Ovary (tissue), 3 donors: ENCODE measurements at regions not wholly inside any gene's neighbourhood (a gene's known extent, or its start where the extent isn't known, plus 50 kb on each side); places are given as distances from the start of the nearest gene placed in this dataset.

Experiments
- EP300 ChIP-seq: sonication (generic); formaldehyde crosslinking; IDR thresholded peaks from one replicate; pipeline ENCODE4 v1.6.1; 2017; ENCODE audit warnings: antibody characterized with exemption
- TF ChIP-seq, protein P1 (sequence below), 3 donors: fragments of 450-650 bp in 2 of 3; fragments of 200-600 bp in 1 of 3; IDR thresholded peaks; one replicate each; pipeline versions ENCODE4 v1.5.1 to v1.8.0; 2016 to 2022; ENCODE audit warnings: antibody characterized with exemption in 3 of 3, mild to moderate bottlenecking in 1 of 3
- donor health status: DM: no; HTN: no; CAD: no.

DNA sequence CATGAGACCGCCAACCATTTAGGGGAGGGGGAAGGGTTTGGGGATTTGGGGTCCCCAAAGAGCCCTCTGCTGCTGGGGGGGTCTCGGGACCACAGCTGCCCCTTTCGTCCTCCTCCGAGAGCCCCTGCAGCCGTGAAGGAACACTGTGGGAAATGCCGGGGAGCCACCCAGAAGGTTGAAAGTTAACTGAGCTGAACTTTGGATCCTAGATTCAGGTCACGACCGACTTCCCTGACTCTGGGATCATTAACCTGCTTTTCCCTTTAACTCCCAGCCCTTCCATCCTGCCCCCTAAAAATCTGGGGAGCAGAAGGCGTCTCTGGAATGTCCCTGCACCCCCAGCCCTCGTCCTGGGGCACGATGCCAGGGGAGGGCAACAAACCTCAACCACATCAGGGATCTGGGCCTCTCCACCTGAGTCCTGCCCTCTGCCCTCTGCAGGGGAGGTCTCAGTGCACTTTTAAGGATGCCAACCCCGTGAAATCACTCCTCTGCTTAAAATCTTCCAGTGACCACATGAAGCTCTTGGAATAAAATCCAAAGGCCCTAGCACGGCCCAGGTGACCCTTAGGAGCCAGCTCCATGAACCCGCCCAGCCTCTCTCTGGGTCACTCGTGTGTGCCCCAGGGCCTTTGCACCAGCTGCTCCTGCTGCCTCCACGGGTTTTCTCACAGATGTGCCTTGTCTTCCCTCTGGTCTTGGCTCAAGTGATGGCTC, 95.0 kb downstream of the RFLNA start:
- TF ChIP-seq, protein P1, sequence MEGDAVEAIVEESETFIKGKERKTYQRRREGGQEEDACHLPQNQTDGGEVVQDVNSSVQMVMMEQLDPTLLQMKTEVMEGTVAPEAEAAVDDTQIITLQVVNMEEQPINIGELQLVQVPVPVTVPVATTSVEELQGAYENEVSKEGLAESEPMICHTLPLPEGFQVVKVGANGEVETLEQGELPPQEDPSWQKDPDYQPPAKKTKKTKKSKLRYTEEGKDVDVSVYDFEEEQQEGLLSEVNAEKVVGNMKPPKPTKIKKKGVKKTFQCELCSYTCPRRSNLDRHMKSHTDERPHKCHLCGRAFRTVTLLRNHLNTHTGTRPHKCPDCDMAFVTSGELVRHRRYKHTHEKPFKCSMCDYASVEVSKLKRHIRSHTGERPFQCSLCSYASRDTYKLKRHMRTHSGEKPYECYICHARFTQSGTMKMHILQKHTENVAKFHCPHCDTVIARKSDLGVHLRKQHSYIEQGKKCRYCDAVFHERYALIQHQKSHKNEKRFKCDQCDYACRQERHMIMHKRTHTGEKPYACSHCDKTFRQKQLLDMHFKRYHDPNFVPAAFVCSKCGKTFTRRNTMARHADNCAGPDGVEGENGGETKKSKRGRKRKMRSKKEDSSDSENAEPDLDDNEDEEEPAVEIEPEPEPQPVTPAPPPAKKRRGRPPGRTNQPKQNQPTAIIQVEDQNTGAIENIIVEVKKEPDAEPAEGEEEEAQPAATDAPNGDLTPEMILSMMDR (IDR thresholded peaks at IDR 0.05) = no peak
- TF ChIP-seq EP300 = no peak
